Loucy (cell line): ENCODE measurements at regions not wholly inside any gene's neighbourhood (a gene's known extent, or its start where the extent isn't known, plus 50 kb on each side); places are given as distances from the start of the nearest gene placed in this dataset.

Source experiments
- H2AFZ ChIP-seq: fragments of 200-600 bp; sonication (generic); 2 replicates; pipeline ENCODE4 v1.6.0; 2016; ENCODE audit warnings: antibody characterized with exemption, mild to moderate bottlenecking, low read length, moderate library complexity
- H3F3A ChIP-seq: fragments of 200-600 bp; 2 replicates; pipeline ENCODE4 v1.6.0; 2016; ENCODE audit warnings: antibody characterized with exemption, low read depth, mild to moderate bottlenecking
- H3K27me3 ChIP-seq: fragments of 200-600 bp; sonication (generic); 2 replicates; pipeline ENCODE4 v1.6.1; 2014; ENCODE audit warnings: low read length, mild to moderate bottlenecking; ENCODE audit not compliant: insufficient read depth, poor library complexity, severe bottlenecking
- H3K36me3 ChIP-seq: fragments of 200-600 bp; sonication (generic); 2 replicates; pipeline ENCODE4 v1.6.1; 2016; ENCODE audit warnings: low read length; ENCODE audit not compliant: insufficient read depth
- H3K4me1 ChIP-seq: fragments of 200-600 bp; sonication (generic); 2 replicates; pipeline ENCODE4 v1.5.1; 2014; ENCODE audit warnings: low read length, mild to moderate bottlenecking; ENCODE audit not compliant: insufficient read depth, poor library complexity, severe bottlenecking
- H3K4me2 ChIP-seq: fragments of 200-600 bp; sonication (generic); 2 replicates; pipeline ENCODE4 v1.6.0; 2014; ENCODE audit warnings: antibody characterized with exemption, low read length, low read depth, mild to moderate bottlenecking; ENCODE audit not compliant: poor library complexity, severe bottlenecking
- H3K4me3 ChIP-seq: fragments of 200-600 bp; sonication (generic); 2 replicates; pipeline ENCODE4 v1.5.1; 2014; ENCODE audit warnings: low read length, mild to moderate bottlenecking, mixed read lengths; ENCODE audit not compliant: poor library complexity, severe bottlenecking
- H3K79me2 ChIP-seq: fragments of 200-600 bp; sonication (generic); 2 replicates; pipeline ENCODE4 v1.6.1; 2014; ENCODE audit warnings: low read length; ENCODE audit not compliant: insufficient read depth
- H3K9ac ChIP-seq: fragments of 200-600 bp; sonication (generic); 2 replicates; pipeline ENCODE4 v1.6.0; 2014; ENCODE audit warnings: mild to moderate bottlenecking, low read depth, low read length, moderate library complexity; ENCODE audit not compliant: poor library complexity, severe bottlenecking
- H3K9me2 ChIP-seq: fragments of 200-600 bp; sonication (generic); replicated peaks from 2 replicates; pipeline ENCODE4 v1.6.1; 2016; ENCODE audit warnings: low read depth, low read length, mixed read lengths
- H3K9me3 ChIP-seq: fragments of 200-600 bp; sonication (generic); 2 replicates; pipeline ENCODE4 v1.6.1; 2014; ENCODE audit warnings: mild to moderate bottlenecking, antibody characterized with exemption, low read length, low read depth; ENCODE audit not compliant: insufficient read depth
- H4K20me1 ChIP-seq: fragments of 200-600 bp; sonication (generic); 2 replicates; pipeline ENCODE4 v1.6.0; 2014; ENCODE audit warnings: antibody characterized with exemption, low read length, mild to moderate bottlenecking; ENCODE audit not compliant: insufficient read depth, poor library complexity, severe bottlenecking
- CTCF ChIP-seq: fragments of 200-600 bp; sonication (generic); conservative IDR thresholded peaks from 2 replicates; pipeline ENCODE4 v1.5.1; 2014; ENCODE audit warnings: mild to moderate bottlenecking, antibody characterized with exemption, low read length
- EZH2phosphoT487 ChIP-seq: fragments of 200-600 bp; IDR thresholded peaks from 2 replicates; pipeline ENCODE4 v1.6.1; 2018; ENCODE audit warnings: antibody characterized with exemption, mild to moderate bottlenecking, moderate library complexity, borderline replicate concordance

GRCh38 chr1:5756434-5757186, 235.6 kb downstream of the NPHP4 start:
- Histone ChIP-seq H3F3A (no peaks in the 10 kb centered on the region), H3K9ac (no peak overlapping the region), H3K27me3 (no peaks in the 10 kb centered on the region), H2AFZ (no peak overlapping the region), H3K9me2 (no peaks in the 10 kb centered on the region), H3K4me3 (no peak overlapping the region), H3K4me2 (no peak overlapping the region), H4K20me1 (no peaks in the 10 kb centered on the region), H3K79me2 (no peaks in the 10 kb centered on the region), H3K4me1 (no peaks in the 10 kb centered on the region), H3K36me3 (no peaks in the 10 kb centered on the region), H3K9me3 (no peaks in the 10 kb centered on the region)
- no peak for TF ChIP-seq CTCF
- TF ChIP-seq EZH2phosphoT487, result no peak

- Histone ChIP-seq H3K9me2 (no peaks in the 10 kb centered on the region), H2AFZ (no peak overlapping the region), H3K36me3 (no peaks in the 10 kb centered on the region), H3K27me3 (no peaks in the 10 kb centered on the region), H3K9me3 (no peaks in the 10 kb centered on the region), H3K79me2 (no peaks in the 10 kb centered on the region), H3K4me2 (no peak overlapping the region), H4K20me1 (no peaks in the 10 kb centered on the region), H3K9ac (no peak overlapping the region), H3K4me3 (no peak overlapping the region), H3F3A (no peaks in the 10 kb centered on the region), H3K4me1 (no peaks in the 10 kb centered on the region)
- TF ChIP-seq CTCF, result no peak
- no peak for TF ChIP-seq EZH2phosphoT487
Observed at GRCh38 chr1:5755552-5756125, 236.6 kb downstream of the NPHP4 start.

- H3K36me3 ChIP-seq, result no peaks in the 10 kb centered on the region
- no peak overlapping the region for H3K9ac ChIP-seq
- H3K4me3 ChIP-seq, result no peak overlapping the region
- no peaks in the 10 kb centered on the region for H4K20me1 ChIP-seq
- H3K9me3 ChIP-seq, result no peaks in the 10 kb centered on the region
- H3K4me2 ChIP-seq, result no peak overlapping the region
- no peaks in the 10 kb centered on the region for H3K79me2 ChIP-seq
- no peak overlapping the region for H2AFZ ChIP-seq
- TF ChIP-seq CTCF, result no peak
- TF ChIP-seq EZH2phosphoT487, result no peak
- H3F3A ChIP-seq, result no peaks in the 10 kb centered on the region
- no peaks in the 10 kb centered on the region for H3K4me1 ChIP-seq
- H3K9me2 ChIP-seq, result no peaks in the 10 kb centered on the region
- no peaks in the 10 kb centered on the region for H3K27me3 ChIP-seq
Observed at GRCh38 chr1:5754817-5755551, 237.2 kb downstream of the NPHP4 start.
